Uterus (tissue), 2 donors: ENCODE measurements at regions not wholly inside any gene's neighbourhood (a gene's known extent, or its start where the extent isn't known, plus 50 kb on each side); places are given as distances from the start of the nearest gene placed in this dataset.

Experiments
- POLR2A ChIP-seq, 2 donors: fragments of 450-650 bp; IDR thresholded peaks; one replicate each; pipeline ENCODE4 v1.6.1; 2016; ENCODE audit warnings: antibody characterized with exemption in 2 of 2, mild to moderate bottlenecking in 1 of 2, moderate library complexity in 1 of 2
- TF ChIP-seq, protein P1 (sequence below), 4 experiments: fragments of 200-600 bp in 2 of 4; fragments of 450-650 bp in 2 of 4; sonication (generic) in 2 of 4; IDR thresholded peaks; one replicate each; pipeline ENCODE4 v1.5.1; 2016 to 2019; ENCODE audit warnings: antibody characterized with exemption in 4 of 4, mild to moderate bottlenecking in 2 of 4, moderate library complexity in 1 of 4

DNA sequence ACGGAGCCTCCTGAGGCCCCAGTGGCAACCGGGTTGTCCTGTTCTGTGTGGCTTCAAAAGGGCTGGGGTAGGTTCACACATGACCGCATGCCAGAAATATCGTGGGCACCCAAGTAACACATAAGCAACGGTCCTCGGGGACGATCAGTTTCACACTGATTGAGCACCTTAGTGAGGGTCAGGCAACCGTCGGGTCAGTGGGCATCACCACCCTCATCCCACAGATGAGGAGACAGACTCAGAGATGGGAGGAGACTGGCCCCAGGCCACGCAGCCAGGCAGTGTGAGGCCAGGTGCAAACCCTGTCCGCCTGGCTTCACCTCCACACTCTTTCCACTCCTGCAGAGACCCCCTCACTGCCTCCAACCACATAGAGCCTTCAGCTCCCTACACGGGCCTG lies 309.8 kb downstream of the MATN1 start:
- TF ChIP-seq POLR2A (IDR thresholded peaks at IDR 0.05), result no peak
- TF ChIP-seq, protein P1, sequence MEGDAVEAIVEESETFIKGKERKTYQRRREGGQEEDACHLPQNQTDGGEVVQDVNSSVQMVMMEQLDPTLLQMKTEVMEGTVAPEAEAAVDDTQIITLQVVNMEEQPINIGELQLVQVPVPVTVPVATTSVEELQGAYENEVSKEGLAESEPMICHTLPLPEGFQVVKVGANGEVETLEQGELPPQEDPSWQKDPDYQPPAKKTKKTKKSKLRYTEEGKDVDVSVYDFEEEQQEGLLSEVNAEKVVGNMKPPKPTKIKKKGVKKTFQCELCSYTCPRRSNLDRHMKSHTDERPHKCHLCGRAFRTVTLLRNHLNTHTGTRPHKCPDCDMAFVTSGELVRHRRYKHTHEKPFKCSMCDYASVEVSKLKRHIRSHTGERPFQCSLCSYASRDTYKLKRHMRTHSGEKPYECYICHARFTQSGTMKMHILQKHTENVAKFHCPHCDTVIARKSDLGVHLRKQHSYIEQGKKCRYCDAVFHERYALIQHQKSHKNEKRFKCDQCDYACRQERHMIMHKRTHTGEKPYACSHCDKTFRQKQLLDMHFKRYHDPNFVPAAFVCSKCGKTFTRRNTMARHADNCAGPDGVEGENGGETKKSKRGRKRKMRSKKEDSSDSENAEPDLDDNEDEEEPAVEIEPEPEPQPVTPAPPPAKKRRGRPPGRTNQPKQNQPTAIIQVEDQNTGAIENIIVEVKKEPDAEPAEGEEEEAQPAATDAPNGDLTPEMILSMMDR (IDR thresholded peaks at IDR 0.05), result no peak
